Trophoblast cell (in vitro differentiated cells and primary cell): ENCODE measurements at regions not wholly inside any gene's neighbourhood (a gene's known extent, or its start where the extent isn't known, plus 50 kb on each side); places are given as distances from the start of the nearest gene placed in this dataset.

Experiments used
- DNase-seq, 2 donors: peaks; one replicate each; pipeline ENCODE4 v3.0.0-alpha.2; 2016
- H2AFZ ChIP-seq: 2 replicates; pipeline ENCODE4 v1.6.1; 2013; ENCODE audit warnings: low read length, moderate library complexity, mild to moderate bottlenecking; ENCODE audit not compliant: insufficient read depth, poor library complexity
- H2AK5ac ChIP-seq: 2 replicates; pipeline ENCODE4 v1.6.1; 2013; ENCODE audit warnings: mild to moderate bottlenecking, low read length
- H2BK120ac ChIP-seq: 2 replicates; pipeline ENCODE4 v1.6.1; 2013; ENCODE audit warnings: low read length, mild to moderate bottlenecking, moderate library complexity; ENCODE audit not compliant: insufficient read depth, poor library complexity
- H2BK12ac ChIP-seq: 2 replicates; pipeline ENCODE4 v1.6.1; 2013; ENCODE audit warnings: mild to moderate bottlenecking, low read length, moderate library complexity
- H2BK5ac ChIP-seq: 2 replicates; pipeline ENCODE4 v1.6.1; 2013; ENCODE audit warnings: low read length, low read depth, moderate library complexity, mild to moderate bottlenecking; ENCODE audit not compliant: poor library complexity
- H3K14ac ChIP-seq: 2 replicates; pipeline ENCODE4 v1.6.1; 2013; ENCODE audit warnings: mild to moderate bottlenecking, low read length
- H3K18ac ChIP-seq: 2 replicates; pipeline ENCODE4 v1.6.1; 2013; ENCODE audit warnings: mild to moderate bottlenecking, low read length
- H3K23ac ChIP-seq: 2 replicates; pipeline ENCODE4 v1.6.1; 2013; ENCODE audit warnings: low read length
- H3K27ac ChIP-seq: 2 replicates; pipeline ENCODE4 v1.5.1; 2013; ENCODE audit warnings: low read depth, mild to moderate bottlenecking, inconsistent platforms, low read length, moderate library complexity
- H3K27me3 ChIP-seq: 2 replicates; pipeline ENCODE4 v1.6.1; 2013; ENCODE audit warnings: inconsistent platforms, mild to moderate bottlenecking, low read length, moderate library complexity; ENCODE audit not compliant: insufficient read depth
- H3K36me3 ChIP-seq, 2 experiments: 1 replicate in 1 of 2; 2 replicates in 1 of 2; pipeline ENCODE4 v1.6.1; 2013; ENCODE audit warnings: low read length in 2 of 2, mild to moderate bottlenecking in 2 of 2, moderate library complexity in 1 of 2; ENCODE audit not compliant: insufficient read depth in 2 of 2, control insufficient read depth in 1 of 2
- H3K4ac ChIP-seq: 2 replicates; pipeline ENCODE4 v1.6.1; 2013; ENCODE audit warnings: low read depth, mild to moderate bottlenecking, low read length, moderate library complexity
- H3K4me1 ChIP-seq, 2 experiments: 1 replicate in 1 of 2; 2 replicates in 1 of 2; pipeline ENCODE4 v1.6.1; 2013; ENCODE audit warnings: low read length in 2 of 2, mild to moderate bottlenecking in 2 of 2, moderate library complexity in 1 of 2; ENCODE audit not compliant: insufficient read depth in 2 of 2, control insufficient read depth in 1 of 2
- H3K4me2 ChIP-seq: 2 replicates; pipeline ENCODE4 v1.6.1; 2013; ENCODE audit warnings: inconsistent platforms, mild to moderate bottlenecking, low read length, moderate library complexity
- H3K4me3 ChIP-seq: 2 replicates; pipeline ENCODE4 v1.5.1; 2013; ENCODE audit warnings: mild to moderate bottlenecking, low read depth, low read length, inconsistent platforms
- H3K79me1 ChIP-seq: one replicate; pipeline ENCODE4 v1.6.1; 2013; ENCODE audit warnings: low read length
- H3K79me2 ChIP-seq: 2 replicates; pipeline ENCODE4 v1.6.1; 2013; ENCODE audit warnings: low read length, mild to moderate bottlenecking; ENCODE audit not compliant: control insufficient read depth, insufficient read depth, poor library complexity
- H3K9ac ChIP-seq: 2 replicates; pipeline ENCODE4 v1.6.1; 2013; ENCODE audit warnings: mild to moderate bottlenecking, low read length
- H3K9me3 ChIP-seq: 2 replicates; pipeline ENCODE4 v1.6.1; 2013; ENCODE audit warnings: low read depth, mild to moderate bottlenecking, control low read depth, inconsistent platforms, low read length; ENCODE audit not compliant: insufficient read depth
- H4K12ac ChIP-seq: 2 replicates; pipeline ENCODE4 v1.6.1; 2013; ENCODE audit warnings: low read depth, mild to moderate bottlenecking, low read length, moderate library complexity
- H4K8ac ChIP-seq: 2 replicates; pipeline ENCODE4 v1.6.1; 2013; ENCODE audit warnings: low read depth, mild to moderate bottlenecking, low read length, moderate library complexity
- H4K91ac ChIP-seq: one replicate; pipeline ENCODE4 v1.6.1; 2013; ENCODE audit warnings: low read depth, mild to moderate bottlenecking, low read length, moderate library complexity
- WGBS: extraction: QIAGEN DNeasy Blood & Tissue Kit; methylation state at CpG from one replicate; pipeline ENCODE4 v1.1.7; 2013; ENCODE audit warnings: missing lambda C conversion rate; ENCODE audit not compliant: insufficient read length, insufficient coverage; ENCODE audit errors: extremely low coverage; 5-methylcytosine and 5-hydroxymethylcytosine counted together

DNA sequence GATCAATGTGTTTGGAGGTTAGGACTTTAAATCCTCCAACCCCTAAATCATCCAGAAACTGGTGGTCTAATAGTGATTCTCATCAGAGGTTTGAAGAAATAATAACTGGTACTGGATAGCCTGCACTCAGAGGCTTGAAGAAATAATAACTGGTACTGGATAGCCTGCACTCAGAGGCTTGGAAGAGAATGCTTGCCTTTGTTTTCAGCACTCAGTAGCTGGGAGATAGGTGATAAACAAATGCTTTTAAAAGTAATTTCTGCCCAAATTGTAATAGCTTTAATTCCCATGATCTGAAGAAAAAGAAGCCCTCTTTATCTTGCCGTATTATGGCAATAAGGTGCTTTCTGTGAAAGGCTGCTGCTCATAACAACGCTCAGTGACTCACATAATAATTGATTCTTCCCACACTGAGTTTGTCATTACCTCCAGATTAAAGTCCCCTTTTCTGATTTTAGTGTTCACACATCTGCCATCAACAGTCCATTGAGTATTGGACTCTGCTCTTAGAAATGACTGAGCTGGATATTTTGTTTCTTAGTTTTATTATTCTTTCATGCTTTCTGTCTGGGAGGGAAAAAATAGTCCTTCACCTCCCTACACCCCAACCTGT, 112.3 kb upstream of the PHYHIPL start:
- H2BK120ac ChIP-seq = no peak overlapping the region
- no peak overlapping the region for H2AK5ac ChIP-seq
- H3K27me3 ChIP-seq = no peaks in the 10 kb centered on the region
- no peaks in the 10 kb centered on the region for H3K36me3 ChIP-seq
- no peak overlapping the region for H4K8ac ChIP-seq
- no peak overlapping the region for H4K91ac ChIP-seq
- H3K4ac ChIP-seq = no peak overlapping the region
- H3K18ac ChIP-seq = no peak overlapping the region
- no peak for DNase-seq
- no peak overlapping the region for H2AFZ ChIP-seq
- H3K79me2 ChIP-seq = no peaks in the 10 kb centered on the region
- H4K12ac ChIP-seq = no peak overlapping the region
- H3K9ac ChIP-seq = no peak overlapping the region
- H3K27ac ChIP-seq = no peak overlapping the region
- H3K79me1 ChIP-seq = no peaks in the 10 kb centered on the region
- H3K14ac ChIP-seq = no peak overlapping the region
- no CpG with 5 or more reads among the region's 2 CpGs for WGBS
- no peak overlapping the region for H2BK12ac ChIP-seq
- H2BK5ac ChIP-seq = no peak overlapping the region
- no peak overlapping the region for H3K4me3 ChIP-seq
- no peaks in the 10 kb centered on the region for H3K9me3 ChIP-seq
- peaks cover 0 to 4% of the 10 kb centered on the region in 2 experiments for H3K4me1 ChIP-seq
- no peak overlapping the region for H3K23ac ChIP-seq
- H3K4me2 ChIP-seq = no peak overlapping the region

- WGBS = no CpG with 5 or more reads among the region's 6 CpGs
- Histone ChIP-seq H3K27ac (no peak overlapping the region), H3K36me3 (no peaks in the 10 kb centered on the region)
Measured at GRCh38 chr10:59064759-59065539, 111.5 kb upstream of the PHYHIPL start.

DNA sequence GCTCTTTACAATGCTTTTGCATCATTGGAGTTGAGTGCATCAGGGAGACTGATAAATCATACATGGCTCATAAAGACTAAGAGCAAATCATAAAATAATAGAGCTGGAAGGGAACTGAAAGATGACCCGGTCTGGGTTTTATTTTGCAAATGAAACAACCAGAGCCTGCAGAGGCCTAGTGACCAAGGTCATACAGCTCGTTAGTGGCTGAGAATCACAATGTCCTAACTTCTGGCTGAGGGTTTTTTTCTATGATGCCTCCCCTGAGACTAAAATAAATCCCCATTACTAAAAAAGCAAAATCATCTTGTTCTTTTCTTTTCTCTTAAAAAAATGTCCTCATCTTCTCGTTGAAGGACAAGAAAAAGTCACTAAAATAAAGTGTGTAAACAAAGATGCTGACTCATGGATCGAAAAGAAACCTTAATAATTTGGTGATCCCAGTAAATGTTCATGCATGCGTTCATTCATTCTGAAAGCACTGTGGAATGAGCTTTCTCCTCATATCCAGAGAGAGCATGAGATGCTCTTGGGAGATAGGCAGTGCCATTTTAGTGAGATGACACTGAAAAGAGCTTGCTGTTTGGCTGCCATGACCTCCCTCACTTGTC, 107.8 kb upstream of the PHYHIPL start:
- no peaks in the 10 kb centered on the region for H3K27me3 ChIP-seq
- no peak overlapping the region for H2BK5ac ChIP-seq
- no CpG with 5 or more reads among the region's 5 CpGs for WGBS
- no peaks in the 10 kb centered on the region for H3K36me3 ChIP-seq
- no peak overlapping the region for H3K9ac ChIP-seq
- H4K91ac ChIP-seq = no peak overlapping the region
- no peaks in the 10 kb centered on the region for H3K79me2 ChIP-seq
- no peak overlapping the region for H2BK12ac ChIP-seq
- no peak overlapping the region for H3K23ac ChIP-seq
- no peak overlapping the region for H2AK5ac ChIP-seq
- DNase-seq = no peak
- H4K12ac ChIP-seq = no peak overlapping the region
- no peak overlapping the region for H3K14ac ChIP-seq
- H3K79me1 ChIP-seq = no peaks in the 10 kb centered on the region
- H4K8ac ChIP-seq = no peak overlapping the region
- no peak overlapping the region for H2AFZ ChIP-seq
- H3K18ac ChIP-seq = no peak overlapping the region
- no peaks in the 10 kb centered on the region for H3K4me1 ChIP-seq
- H3K4me2 ChIP-seq = no peak overlapping the region
- H3K4me3 ChIP-seq = no peak overlapping the region
- no peak overlapping the region for H2BK120ac ChIP-seq
- H3K4ac ChIP-seq = no peak overlapping the region
- H3K27ac ChIP-seq = no peak overlapping the region
- H3K9me3 ChIP-seq = no peaks in the 10 kb centered on the region

More at GRCh38 chr10:59064759-59065539, 111.5 kb upstream of the PHYHIPL start:
- no peak overlapping the region for H2BK12ac ChIP-seq
- no peak overlapping the region for H2BK5ac ChIP-seq
- H3K4ac ChIP-seq = no peak overlapping the region
- no peaks in the 10 kb centered on the region for H3K79me1 ChIP-seq
- no peak overlapping the region for H3K18ac ChIP-seq
- H4K8ac ChIP-seq = no peak overlapping the region
- H4K12ac ChIP-seq = no peak overlapping the region
- H3K9ac ChIP-seq = no peak overlapping the region
- H2BK120ac ChIP-seq = no peak overlapping the region
- no peaks in the 10 kb centered on the region for H3K79me2 ChIP-seq
- peaks cover 0 to 4% of the 10 kb centered on the region in 2 experiments for H3K4me1 ChIP-seq
- H2AK5ac ChIP-seq = no peak overlapping the region
- no peak overlapping the region for H3K4me2 ChIP-seq
- H3K14ac ChIP-seq = no peak overlapping the region
- no peaks in the 10 kb centered on the region for H3K27me3 ChIP-seq
- H3K9me3 ChIP-seq = no peaks in the 10 kb centered on the region
- no peak overlapping the region for H4K91ac ChIP-seq
- no peak overlapping the region for H3K23ac ChIP-seq
- H3K4me3 ChIP-seq = no peak overlapping the region
- no peak for DNase-seq
- H2AFZ ChIP-seq = no peak overlapping the region

- no peaks in the 10 kb centered on the region for H3K79me1 ChIP-seq
- DNase-seq = no peak
- H3K18ac ChIP-seq = no peak overlapping the region
- H4K8ac ChIP-seq = no peak overlapping the region
- H2BK120ac ChIP-seq = no peak overlapping the region
- no peak overlapping the region for H3K4me2 ChIP-seq
- no peak overlapping the region for H4K91ac ChIP-seq
- no peaks in the 10 kb centered on the region for H3K9me3 ChIP-seq
- no peak overlapping the region for H3K14ac ChIP-seq
- no CpG with 5 or more reads among the region's 1 CpG for WGBS
- no peak overlapping the region for H3K27ac ChIP-seq
- no peak overlapping the region for H2AFZ ChIP-seq
- no peaks in the 10 kb centered on the region for H3K27me3 ChIP-seq
- H3K4ac ChIP-seq = no peak overlapping the region
- no peak overlapping the region for H3K9ac ChIP-seq
- no peak overlapping the region for H4K12ac ChIP-seq
- no peak overlapping the region for H2AK5ac ChIP-seq
- no peak overlapping the region for H2BK12ac ChIP-seq
- H2BK5ac ChIP-seq = no peak overlapping the region
- no peaks in the 10 kb centered on the region for H3K4me1 ChIP-seq
- no peak overlapping the region for H3K4me3 ChIP-seq
- H3K36me3 ChIP-seq = no peaks in the 10 kb centered on the region
- no peaks in the 10 kb centered on the region for H3K79me2 ChIP-seq
- H3K23ac ChIP-seq = no peak overlapping the region
Measured at GRCh38 chr10:59072038-59072437, 104.4 kb upstream of the PHYHIPL start.
